Ovary (tissue), 7 donors: ENCODE measurements at regions not wholly inside any gene's neighbourhood (a gene's known extent, or its start where the extent isn't known, plus 50 kb on each side); places are given as distances from the start of the nearest gene placed in this dataset.

ENCODE experiments used
- DNase-seq, 5 donors: peaks; one replicate each; pipeline ENCODE4 v3.0.0-alpha.2; 2019 to 2020
- H3K27ac ChIP-seq, 2 donors: fragments of 200-600 bp; one replicate each; pipeline versions ENCODE4 v1.5.1 to v1.8.0; 2019 to 2022
- H3K27me3 ChIP-seq: fragments of 200-600 bp; one replicate; pipeline ENCODE4 v1.8.0; 2022
- H3K36me3 ChIP-seq: fragments of 200-600 bp; sonication (generic); one replicate; pipeline ENCODE4 v1.5.1; 2019
- H3K4me1 ChIP-seq: one replicate; pipeline ENCODE4 v1.8.1; 2013; ENCODE audit warnings: mild to moderate bottlenecking, moderate library complexity; ENCODE audit not compliant: insufficient read depth
- H3K4me3 ChIP-seq: fragments of 200-600 bp; sonication (generic); one replicate; pipeline ENCODE4 v1.5.1; 2017
- H3K9me3 ChIP-seq, 2 donors: fragments of 200-600 bp in 1 of 2; sonication (generic) in 1 of 2; one replicate each; pipeline versions ENCODE4 v1.5.1 to v1.8.1; 2013 to 2019; ENCODE audit warnings: mild to moderate bottlenecking in 1 of 2, moderate library complexity in 1 of 2
- EP300 ChIP-seq: sonication (generic); formaldehyde crosslinking; IDR thresholded peaks from one replicate; pipeline ENCODE4 v1.6.1; 2017; ENCODE audit warnings: antibody characterized with exemption
- POLR2A ChIP-seq: fragments of 450-650 bp; IDR thresholded peaks from one replicate; pipeline ENCODE4 v1.6.1; 2017; ENCODE audit warnings: antibody characterized with exemption, mild to moderate bottlenecking, moderate library complexity
- WGBS, 3 donors: extraction: QIAGEN DNeasy Blood & Tissue Kit in 1 of 3; methylation state at CpG; one replicate each; pipeline versions ENCODE4 v1.1.5 to v1.1.7; 2013 to 2017; 5-methylcytosine and 5-hydroxymethylcytosine counted together
- intact Hi-C, 4 donors: fragments of 100-400 bp; cut with DNase I; formaldehyde crosslinking; loops; one replicate each; pipeline versions ENCODE4 v1.11.0 to v1.15.1; 2022 to 2023
- TF ChIP-seq, protein P1 (sequence below), 3 donors: fragments of 450-650 bp in 2 of 3; fragments of 200-600 bp in 1 of 3; IDR thresholded peaks; one replicate each; pipeline versions ENCODE4 v1.5.1 to v1.8.0; 2016 to 2022; ENCODE audit warnings: antibody characterized with exemption in 3 of 3, mild to moderate bottlenecking in 1 of 3
- donor health status: DM: no; HTN: no; CAD: no; lungs with moderate emphysema.
- donor health status: DM: no; HTN: no; CAD: no.
- donor health status: Bipolar disorder and iron deficiency.
- donor health status: DM: no; HTN: no; CAD: no.
- donor health status: DM: yes; HTN: yes; CAD: no.

DNA sequence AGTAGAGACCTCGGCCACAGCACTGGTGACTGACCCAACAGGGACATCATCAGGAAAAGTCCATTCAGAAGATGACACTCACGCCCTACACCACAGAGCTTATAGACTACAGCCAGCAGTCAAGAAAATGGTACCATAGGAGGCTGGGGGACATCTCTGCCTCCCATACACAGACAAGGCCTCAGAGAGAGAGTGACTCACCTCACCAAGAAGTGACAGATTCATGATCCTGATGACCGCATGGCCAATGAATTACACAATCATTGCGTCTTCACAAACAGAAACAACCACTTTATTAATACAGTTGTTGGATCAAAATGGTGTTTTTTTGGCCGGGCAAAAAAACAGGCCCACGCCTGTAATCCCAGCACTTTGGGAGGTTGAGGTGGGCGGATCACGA lies 260.8 kb upstream of the TSHZ3 start:
- Histone ChIP-seq H3K27me3 (no peaks in the 10 kb centered on the region), H3K27ac (no peak overlapping the region), H3K36me3 (no peaks in the 10 kb centered on the region), H3K9me3 (no peaks in the 10 kb centered on the region), H3K4me1 (peaks cover 3% of the 10 kb centered on the region), H3K4me3 (no peak overlapping the region)
- TF ChIP-seq POLR2A (no peak), EP300 (no peak)
- intact Hi-C loops: no loop called here
- 93 to 94% (median 93%) methylated on average over 8 of the region's 8 CpGs for WGBS, 3 donors
- no peak for DNase-seq

DNA sequence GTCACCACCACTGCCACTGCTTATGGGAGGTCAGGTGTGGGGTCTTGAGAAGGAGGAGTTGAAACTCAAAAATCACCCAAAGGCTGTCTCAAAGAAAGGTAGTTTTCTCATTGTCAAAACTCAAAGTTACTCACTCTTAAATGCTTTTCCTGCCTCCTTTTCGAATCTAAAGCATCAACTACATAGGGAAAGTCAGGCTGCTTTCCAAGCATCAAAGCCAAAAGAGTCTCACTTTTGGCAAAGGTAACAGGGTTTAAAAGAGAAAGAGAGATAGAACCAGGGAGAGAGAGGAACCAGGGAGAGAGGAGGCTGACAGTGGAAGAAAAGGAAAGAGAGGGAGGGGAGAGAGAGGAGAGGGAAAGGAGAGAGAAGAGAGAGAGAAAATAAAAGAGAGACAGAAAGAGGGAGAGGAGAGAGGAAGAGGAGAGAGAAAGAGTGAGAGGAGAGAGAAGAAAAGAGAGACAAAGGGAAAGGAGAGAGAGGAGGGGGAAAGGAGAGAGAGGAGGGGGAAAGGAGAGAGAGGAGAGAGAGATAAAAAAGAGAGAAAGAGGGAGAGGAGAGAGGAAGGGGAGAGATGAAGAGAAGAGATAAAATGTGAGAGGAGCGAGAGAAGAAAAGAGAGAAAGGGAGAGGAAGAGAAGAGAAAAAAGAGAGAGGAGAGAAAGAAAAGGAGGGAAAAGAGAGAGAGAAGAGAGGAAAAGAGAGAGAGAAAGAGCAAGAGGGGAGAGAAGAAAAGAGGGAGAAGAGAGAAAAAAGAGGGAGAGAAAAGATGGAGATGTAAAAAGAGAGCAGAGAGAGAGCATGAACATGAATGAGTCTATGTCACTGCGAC lies 262.0 kb upstream of the TSHZ3 start:
- 69 to 78% (median 70%) methylated on average over 3 of the region's 3 CpGs for WGBS, 3 donors
- no peak overlapping the region for H3K27ac ChIP-seq
- TF ChIP-seq POLR2A (no peak), EP300 (no peak)
- TF ChIP-seq, protein P1, sequence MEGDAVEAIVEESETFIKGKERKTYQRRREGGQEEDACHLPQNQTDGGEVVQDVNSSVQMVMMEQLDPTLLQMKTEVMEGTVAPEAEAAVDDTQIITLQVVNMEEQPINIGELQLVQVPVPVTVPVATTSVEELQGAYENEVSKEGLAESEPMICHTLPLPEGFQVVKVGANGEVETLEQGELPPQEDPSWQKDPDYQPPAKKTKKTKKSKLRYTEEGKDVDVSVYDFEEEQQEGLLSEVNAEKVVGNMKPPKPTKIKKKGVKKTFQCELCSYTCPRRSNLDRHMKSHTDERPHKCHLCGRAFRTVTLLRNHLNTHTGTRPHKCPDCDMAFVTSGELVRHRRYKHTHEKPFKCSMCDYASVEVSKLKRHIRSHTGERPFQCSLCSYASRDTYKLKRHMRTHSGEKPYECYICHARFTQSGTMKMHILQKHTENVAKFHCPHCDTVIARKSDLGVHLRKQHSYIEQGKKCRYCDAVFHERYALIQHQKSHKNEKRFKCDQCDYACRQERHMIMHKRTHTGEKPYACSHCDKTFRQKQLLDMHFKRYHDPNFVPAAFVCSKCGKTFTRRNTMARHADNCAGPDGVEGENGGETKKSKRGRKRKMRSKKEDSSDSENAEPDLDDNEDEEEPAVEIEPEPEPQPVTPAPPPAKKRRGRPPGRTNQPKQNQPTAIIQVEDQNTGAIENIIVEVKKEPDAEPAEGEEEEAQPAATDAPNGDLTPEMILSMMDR (IDR thresholded peaks at IDR 0.05): no peak
- DNase-seq: no peak
- no peaks in the 10 kb centered on the region for H3K9me3 ChIP-seq
- no peaks in the 10 kb centered on the region for H3K36me3 ChIP-seq
- no peaks in the 10 kb centered on the region for H3K27me3 ChIP-seq
- intact Hi-C loops: no loop called here
- no peak overlapping the region for H3K4me3 ChIP-seq
- peaks cover 3% of the 10 kb centered on the region for H3K4me1 ChIP-seq

DNA sequence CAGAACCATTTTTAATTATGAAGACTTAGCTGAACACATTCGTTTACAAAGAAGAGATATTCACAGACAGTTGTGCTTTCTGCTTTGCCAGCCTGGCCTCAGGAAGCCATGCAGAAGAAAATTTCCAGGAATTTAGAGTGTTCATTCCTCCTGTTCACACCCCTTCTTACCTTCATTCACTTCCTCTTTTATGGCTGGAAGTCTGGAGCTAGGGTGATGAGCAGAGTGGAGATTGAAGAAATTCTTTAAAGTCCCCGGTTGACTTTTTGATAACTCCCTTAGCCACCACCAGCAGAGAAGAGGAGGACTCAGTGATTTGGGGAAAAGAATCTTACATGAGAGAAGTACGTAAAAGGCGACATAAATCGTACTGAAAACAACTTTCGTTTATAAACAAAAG lies 263.6 kb upstream of the TSHZ3 start:
- H3K27me3 ChIP-seq: no peaks in the 10 kb centered on the region
- no peak overlapping the region for H3K27ac ChIP-seq
- whole genome bisulfite sequencing, 3 donors: 77 to 86% (median 78%) methylated on average over 6 of the region's 6 CpGs
- H3K9me3 ChIP-seq: no peaks in the 10 kb centered on the region
- no peak for TF ChIP-seq POLR2A
- TF ChIP-seq EP300: no peak
- intact Hi-C loops: no loop called here
- no peaks in the 10 kb centered on the region for H3K36me3 ChIP-seq
- DNase-seq: no peak
- peaks cover 3% of the 10 kb centered on the region for H3K4me1 ChIP-seq
- H3K4me3 ChIP-seq: no peak overlapping the region

DNA sequence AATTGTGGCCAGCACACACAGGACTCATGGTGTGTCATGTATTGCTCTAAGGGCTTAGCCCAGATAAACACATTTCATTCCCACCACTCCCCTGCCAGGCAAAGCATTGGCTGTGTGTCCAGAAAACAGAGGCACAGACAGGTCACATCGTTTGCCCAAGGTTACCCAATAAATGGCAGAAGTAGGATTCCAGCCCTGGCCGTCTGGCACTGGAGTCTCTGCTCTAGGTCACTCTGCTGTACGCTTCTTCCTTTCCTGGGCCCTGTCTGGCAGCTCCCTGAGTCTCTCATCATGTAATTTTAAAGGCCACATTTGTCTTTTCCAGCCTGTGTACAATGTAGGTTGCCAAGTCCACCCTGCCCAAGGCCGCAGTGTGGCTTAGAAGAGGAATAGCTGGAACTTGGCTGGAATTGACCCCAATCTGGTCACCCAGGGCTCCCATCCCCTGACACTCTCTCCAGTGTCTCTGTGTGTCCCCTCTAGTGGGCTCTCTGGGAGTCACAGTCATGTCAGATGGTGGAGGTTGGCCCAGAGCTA lies 264.5 kb upstream of the TSHZ3 start:
- no peaks in the 10 kb centered on the region for H3K9me3 ChIP-seq
- peaks cover 3% of the 10 kb centered on the region for H3K4me1 ChIP-seq
- TF ChIP-seq, protein P1 (IDR thresholded peaks at IDR 0.05): peak in 1 of 3 donors; percentile 35
- no peak for TF ChIP-seq EP300
- H3K4me3 ChIP-seq: no peak overlapping the region
- peak in 4 of 5 donors; percentile 25 to 51 (median 34) for DNase-seq
- peak overlapping the region in 1 of 2 donors; percentile 33 for H3K27ac ChIP-seq
- WGBS, 3 donors: 7 to 55% (median 44%) methylated on average over 4 of the region's 4 CpGs
- H3K36me3 ChIP-seq: no peaks in the 10 kb centered on the region
- intact Hi-C loops: no loop called here
- H3K27me3 ChIP-seq: no peaks in the 10 kb centered on the region

DNA sequence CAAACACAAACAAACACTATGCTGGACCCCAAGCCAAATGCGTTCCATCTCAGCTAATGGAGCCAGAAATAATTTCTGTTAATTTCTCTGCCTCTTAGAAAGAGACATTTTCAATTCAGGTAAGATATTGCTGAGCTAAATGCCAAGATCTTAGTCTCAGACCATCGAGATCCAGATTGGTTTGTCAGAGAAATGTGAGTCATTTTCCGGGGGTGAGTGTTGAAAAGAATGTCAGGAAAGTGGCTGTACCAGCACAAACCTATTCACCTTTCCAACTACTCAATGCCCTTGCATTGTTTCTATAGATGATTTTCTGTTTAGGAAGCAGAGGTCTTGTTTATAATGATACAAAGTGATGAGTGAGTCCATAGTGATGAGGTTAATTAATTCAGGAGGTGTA lies 266.8 kb upstream of the TSHZ3 start:
- WGBS, 3 donors: 81 to 86% (median 82%) methylated on average over 3 of the region's 3 CpGs
- no peak overlapping the region for H3K4me3 ChIP-seq
- DNase-seq: no peak
- H3K27me3 ChIP-seq: no peaks in the 10 kb centered on the region
- H3K4me1 ChIP-seq: peaks cover 3% of the 10 kb centered on the region
- H3K27ac ChIP-seq: no peak overlapping the region
- H3K9me3 ChIP-seq: no peaks in the 10 kb centered on the region
- TF ChIP-seq POLR2A (no peak), EP300 (no peak)
- TF ChIP-seq, protein P1 (IDR thresholded peaks at IDR 0.05): no peak
- no peaks in the 10 kb centered on the region for H3K36me3 ChIP-seq
- intact Hi-C loops: no loop called here
